AG04450 (cell line): ENCODE measurements at regions not wholly inside any gene's neighbourhood (a gene's known extent, or its start where the extent isn't known, plus 50 kb on each side); places are given as distances from the start of the nearest gene placed in this dataset.

Experiments
- CTCF ChIA-PET: fragments of 300-600, 350-600 bp; formaldehyde crosslinking; extraction: SDS; loops from one replicate; lab custom pipeline; 2022; ENCODE audit warnings: antibody characterized with exemption, inconsistent platforms; lab: Charles Lee
- POLR2A ChIA-PET: fragments of 350-600 bp; formaldehyde crosslinking; extraction: SDS; loops from one replicate; lab custom pipeline; 2021; ENCODE audit warnings: antibody characterized with exemption, inconsistent platforms; lab: Yijun Ruan, JAX
- DNase-seq: peaks from one replicate; pipeline ENCODE4 v3.0.0-alpha.2; 2011; ENCODE audit warnings: low read depth, low spot score
- H3K27ac ChIP-seq: one replicate; pipeline ENCODE4 v1.5.1; 2012; ENCODE audit warnings: low read depth, low read length, control low read depth
- H3K27me3 ChIP-seq: one replicate; pipeline ENCODE4 v1.6.0; 2012; ENCODE audit warnings: low read length; ENCODE audit not compliant: control insufficient read depth, insufficient read depth
- H3K4me3 ChIP-seq: 2 replicates; pipeline ENCODE4 v1.5.1; 2011; ENCODE audit warnings: mild to moderate bottlenecking, low read depth, low read length, control low read depth
- H3K9me3 ChIP-seq: 2 replicates; pipeline ENCODE4 v1.5.1; 2012; ENCODE audit warnings: low read length; ENCODE audit not compliant: control insufficient read depth, insufficient read depth
- TF ChIP-seq, protein P1 (sequence below): IDR thresholded peaks from 2 replicates; pipeline ENCODE4 v1.5.1; 2011; ENCODE audit warnings: low read depth, low read length, control low read depth, inconsistent platforms

- H3K27ac ChIP-seq, result no peak overlapping the region
- ChIA-PET CTCF (interaction anchor here (0.6 kb wide), 1 partner anchor 94 kb away, joined by 3 read pairs; no protein-coding TSS in a partner anchor), POLR2A (no interaction called here)
- TF ChIP-seq, protein P1, sequence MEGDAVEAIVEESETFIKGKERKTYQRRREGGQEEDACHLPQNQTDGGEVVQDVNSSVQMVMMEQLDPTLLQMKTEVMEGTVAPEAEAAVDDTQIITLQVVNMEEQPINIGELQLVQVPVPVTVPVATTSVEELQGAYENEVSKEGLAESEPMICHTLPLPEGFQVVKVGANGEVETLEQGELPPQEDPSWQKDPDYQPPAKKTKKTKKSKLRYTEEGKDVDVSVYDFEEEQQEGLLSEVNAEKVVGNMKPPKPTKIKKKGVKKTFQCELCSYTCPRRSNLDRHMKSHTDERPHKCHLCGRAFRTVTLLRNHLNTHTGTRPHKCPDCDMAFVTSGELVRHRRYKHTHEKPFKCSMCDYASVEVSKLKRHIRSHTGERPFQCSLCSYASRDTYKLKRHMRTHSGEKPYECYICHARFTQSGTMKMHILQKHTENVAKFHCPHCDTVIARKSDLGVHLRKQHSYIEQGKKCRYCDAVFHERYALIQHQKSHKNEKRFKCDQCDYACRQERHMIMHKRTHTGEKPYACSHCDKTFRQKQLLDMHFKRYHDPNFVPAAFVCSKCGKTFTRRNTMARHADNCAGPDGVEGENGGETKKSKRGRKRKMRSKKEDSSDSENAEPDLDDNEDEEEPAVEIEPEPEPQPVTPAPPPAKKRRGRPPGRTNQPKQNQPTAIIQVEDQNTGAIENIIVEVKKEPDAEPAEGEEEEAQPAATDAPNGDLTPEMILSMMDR, result no peak
- H3K27me3 ChIP-seq, result no peaks in the 10 kb centered on the region
- no peaks in the 10 kb centered on the region for H3K9me3 ChIP-seq
- no peak for DNase-seq
- no peak overlapping the region for H3K4me3 ChIP-seq
Observed at GRCh38 chr2:82697231-82697630, 1761.8 kb downstream of the SUCLG1 start.

GRCh38 chr2:82694431-82694830, 1764.6 kb downstream of the SUCLG1 start:
- Histone ChIP-seq H3K27me3 (no peaks in the 10 kb centered on the region), H3K27ac (no peak overlapping the region), H3K4me3 (no peak overlapping the region), H3K9me3 (no peaks in the 10 kb centered on the region)
- POLR2A ChIA-PET, result no interaction called here
- no peak for DNase-seq
- CTCF ChIA-PET, result no interaction called here
- TF ChIP-seq, protein P1, result no peak

- Histone ChIP-seq H3K27ac (no peak overlapping the region), H3K9me3 (no peaks in the 10 kb centered on the region), H3K4me3 (no peak overlapping the region), H3K27me3 (no peaks in the 10 kb centered on the region)
- DNase-seq, result no peak
- TF ChIP-seq, protein P1, result no peak
- CTCF ChIA-PET, result no interaction called here
- POLR2A ChIA-PET, result no interaction called here
Observed at GRCh38 chr2:82690757-82691411, 1768.2 kb downstream of the SUCLG1 start.

DNA sequence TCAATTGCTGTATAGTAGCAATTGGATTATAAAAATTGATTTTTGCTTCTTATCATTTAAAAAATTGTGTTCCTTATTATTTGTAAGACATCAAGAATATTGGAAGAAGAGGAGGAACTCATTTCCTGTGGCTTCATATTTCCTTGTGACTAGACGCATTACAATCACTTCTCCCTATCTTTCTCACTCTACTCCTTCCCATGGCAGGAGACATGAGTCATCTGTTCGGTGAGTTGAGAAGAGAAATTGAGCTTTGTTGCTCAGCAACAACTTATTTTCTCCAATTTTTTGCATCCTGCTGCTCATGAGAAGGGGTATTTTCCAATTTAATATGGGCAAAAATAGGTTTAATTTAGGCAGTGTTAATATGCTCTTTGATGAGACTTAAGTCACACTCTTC, 1783.9 kb downstream of the SUCLG1 start:
- ChIA-PET POLR2A (no interaction called here), CTCF (no interaction called here)
- TF ChIP-seq, protein P1, result no peak
- Histone ChIP-seq H3K4me3 (no peak overlapping the region), H3K27ac (no peak overlapping the region), H3K27me3 (no peaks in the 10 kb centered on the region), H3K9me3 (no peaks in the 10 kb centered on the region)
- no peak for DNase-seq

GRCh38 chr2:82674652-82675051, 1784.4 kb downstream of the SUCLG1 start:
- ChIA-PET POLR2A (no interaction called here), CTCF (no interaction called here)
- TF ChIP-seq, protein P1, result no peak
- Histone ChIP-seq H3K4me3 (no peak overlapping the region), H3K27me3 (no peaks in the 10 kb centered on the region), H3K9me3 (no peaks in the 10 kb centered on the region), H3K27ac (no peak overlapping the region)
- no peak for DNase-seq
